ENCODE measurements at regions not wholly inside any gene's neighbourhood (a gene's known extent, or its start where the extent isn't known, plus 50 kb on each side); places are given as distances from the start of the nearest gene placed in this dataset.
"Not testable (repeated sequence)": the region's sequence is repeated elsewhere in the genome, so short reads cannot be mapped to it uniquely, and the experiment has no call there.

DNA sequence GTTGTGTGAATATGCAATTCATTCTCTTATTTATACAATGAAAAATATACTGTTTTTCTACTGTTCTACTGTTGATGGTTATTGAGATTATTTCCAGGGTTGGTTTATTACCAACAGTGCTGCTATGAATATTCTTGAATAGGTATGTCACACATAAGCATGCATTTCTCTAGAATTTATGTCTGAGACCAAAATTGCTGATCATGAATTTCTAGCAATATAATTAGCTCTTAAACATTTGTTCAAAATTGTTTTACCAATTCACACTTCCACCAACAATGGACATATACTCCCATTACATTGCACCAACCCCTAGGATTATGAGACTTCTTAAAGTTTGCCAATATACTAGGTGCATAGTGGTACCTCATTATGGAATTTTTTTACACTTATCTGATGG, 164.1 kb upstream of the KCNQ5 start:
- Mint-ChIP-seq H3K27ac (no peak overlapping the region), H3K4me3 (no peak overlapping the region), H3K27me3 (peaks cover 13% of the 10 kb centered on the region), H3K9me3 (no peaks in the 10 kb centered on the region), H3K36me3 (ENCODE audit: low read depth) (no peaks in the 10 kb centered on the region), H3K4me1 (no peaks in the 10 kb centered on the region)
- no peak for ATAC-seq
- DNase-seq, result no peak

DNA sequence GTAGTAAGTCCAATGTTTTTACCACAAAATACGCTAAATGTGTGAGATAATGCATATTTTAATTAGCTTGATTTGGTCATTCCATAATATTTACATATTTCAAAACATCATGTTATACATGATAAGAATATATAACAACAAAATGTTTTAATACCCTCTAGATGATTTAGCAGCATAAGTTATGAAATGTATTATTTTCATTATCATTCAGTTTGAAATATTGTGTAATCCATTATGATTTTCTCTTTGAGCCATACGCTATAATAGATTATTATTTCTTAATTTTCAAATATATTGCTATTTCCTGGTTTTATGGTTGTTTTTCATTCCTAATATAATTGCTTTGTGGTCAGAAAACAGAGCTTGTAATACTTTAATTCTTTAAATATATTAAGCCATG, 163.3 kb upstream of the KCNQ5 start:
- Mint-ChIP-seq H3K9me3 (no peaks in the 10 kb centered on the region), H3K36me3 (ENCODE audit: low read depth) (no peaks in the 10 kb centered on the region), H3K4me3 (no peak overlapping the region), H3K4me1 (no peaks in the 10 kb centered on the region), H3K27ac (no peak overlapping the region), H3K27me3 (peaks cover 17% of the 10 kb centered on the region)
- no peak for ATAC-seq
- no peak for DNase-seq

DNA sequence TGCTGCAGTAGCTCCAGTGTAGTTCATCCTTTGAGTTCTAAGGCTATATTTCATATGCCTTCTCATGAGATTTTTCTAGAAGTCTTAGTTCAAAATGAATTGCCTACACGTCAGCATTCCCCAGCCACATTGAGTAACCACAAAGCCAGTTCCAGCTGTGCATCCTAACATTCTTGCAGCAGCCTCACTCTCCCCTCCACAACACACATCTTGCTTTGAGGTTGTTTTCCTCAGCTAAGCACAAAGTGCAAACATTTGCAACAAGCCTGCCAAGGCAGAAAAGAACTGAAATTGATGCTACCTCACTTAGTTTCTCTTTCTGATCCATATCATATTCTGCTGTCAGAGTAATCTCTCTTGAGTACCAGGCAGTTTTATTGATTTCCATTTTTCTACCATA, 160.7 kb upstream of the KCNQ5 start:
- ATAC-seq (no peak), DNase-seq (no peak)
- H3K4me1 Mint-ChIP-seq, result no peaks in the 10 kb centered on the region
- H3K9me3 Mint-ChIP-seq, result no peaks in the 10 kb centered on the region
- no peak overlapping the region for H3K4me3 Mint-ChIP-seq
- H3K27me3 Mint-ChIP-seq, result peaks cover 23% of the 10 kb centered on the region
- H3K27ac Mint-ChIP-seq, result no peak overlapping the region
- no peaks in the 10 kb centered on the region for H3K36me3 Mint-ChIP-seq (ENCODE audit: low read depth)

DNA sequence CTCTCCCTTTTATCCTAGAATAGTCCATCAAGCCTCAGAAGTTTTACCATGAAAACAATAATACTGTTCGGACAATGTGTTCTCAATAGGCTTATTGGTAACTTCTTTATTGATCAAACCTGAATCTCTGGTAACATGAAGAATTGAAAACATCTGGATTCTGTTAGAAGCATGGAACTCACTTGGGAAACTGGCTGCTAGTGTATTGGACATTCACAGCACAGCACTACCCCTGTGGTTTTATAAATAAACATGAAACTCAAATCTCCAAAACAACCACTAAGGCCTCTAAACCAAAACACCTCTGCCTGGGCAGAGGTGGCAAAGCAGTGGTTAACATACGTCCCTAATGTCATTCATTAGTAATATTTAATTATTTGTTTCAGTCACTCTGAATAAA, 157.6 kb upstream of the KCNQ5 start:
- no peak for ATAC-seq
- Mint-ChIP-seq H3K9me3 (no peaks in the 10 kb centered on the region), H3K27ac (no peak overlapping the region), H3K4me1 (no peaks in the 10 kb centered on the region), H3K36me3 (ENCODE audit: low read depth) (no peaks in the 10 kb centered on the region), H3K27me3 (peaks cover 20% of the 10 kb centered on the region), H3K4me3 (no peak overlapping the region)
- no peak for DNase-seq

DNA sequence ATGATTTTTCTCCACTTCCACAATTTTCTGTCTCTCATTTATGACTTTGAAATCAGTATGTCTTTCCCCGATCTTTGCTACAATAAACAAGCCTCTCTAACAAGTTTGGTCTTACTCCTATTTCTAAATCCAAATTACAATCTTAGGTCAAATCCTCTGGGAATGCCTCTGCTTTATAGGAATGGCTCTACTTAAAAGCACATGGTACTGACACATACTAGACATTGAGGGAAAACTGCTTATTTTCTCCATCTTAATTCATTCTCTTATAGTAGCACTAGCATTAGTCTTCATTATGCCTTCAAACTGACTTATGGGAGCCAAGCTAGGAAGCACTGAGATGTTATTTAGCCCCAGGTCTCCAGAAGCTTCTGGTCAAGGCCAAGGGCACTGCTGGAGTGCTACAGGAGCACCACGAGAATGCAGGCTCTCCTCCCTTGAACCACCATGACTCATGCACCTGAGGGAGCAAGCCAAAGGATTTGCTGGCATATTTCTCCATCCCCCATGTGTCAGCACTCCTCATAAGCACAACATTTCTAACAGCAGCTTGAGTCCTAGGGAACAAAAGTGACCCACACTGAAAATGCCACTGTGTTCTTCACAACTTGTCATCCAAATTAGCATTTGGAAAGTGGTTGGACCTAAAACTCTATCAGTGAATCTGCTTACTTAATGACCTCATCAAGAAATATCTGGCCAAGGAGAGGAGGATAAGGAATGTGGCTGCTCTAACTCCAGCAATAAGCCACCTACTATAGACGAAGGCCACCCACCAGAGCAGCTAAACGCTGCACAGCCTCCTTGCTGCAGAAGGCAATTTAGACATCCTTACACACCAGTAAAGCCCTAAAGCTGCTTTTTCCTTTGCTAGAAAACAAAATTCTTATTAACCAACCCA, 156.8 kb upstream of the KCNQ5 start:
- ATAC-seq (no peak), DNase-seq (no peak)
- Mint-ChIP-seq H3K9me3 (no peaks in the 10 kb centered on the region), H3K4me1 (no peaks in the 10 kb centered on the region), H3K36me3 (ENCODE audit: low read depth) (no peaks in the 10 kb centered on the region), H3K4me3 (no peak overlapping the region), H3K27ac (no peak overlapping the region), H3K27me3 (peaks cover 19% of the 10 kb centered on the region)

DNA sequence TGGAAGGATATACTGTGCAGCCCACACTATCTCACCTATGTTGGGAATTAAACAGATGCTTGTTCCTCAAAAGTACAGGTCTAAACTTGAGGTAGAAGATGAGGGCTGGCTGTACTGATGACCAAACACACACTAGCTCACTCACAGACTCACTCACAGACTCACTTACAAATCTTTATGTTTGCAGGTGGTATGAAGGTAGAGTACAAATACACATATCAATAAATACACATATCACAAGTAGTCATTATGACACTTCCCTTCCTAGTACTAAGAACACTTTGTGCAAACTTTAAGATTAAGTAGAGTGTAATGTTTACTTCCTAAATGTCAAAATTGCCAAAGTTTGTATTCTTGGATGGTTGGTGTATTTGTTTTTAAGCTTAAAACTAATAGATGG, 155.4 kb upstream of the KCNQ5 start:
- no peaks in the 10 kb centered on the region for H3K4me1 Mint-ChIP-seq
- no peak overlapping the region for H3K4me3 Mint-ChIP-seq
- no peaks in the 10 kb centered on the region for H3K36me3 Mint-ChIP-seq (ENCODE audit: low read depth)
- H3K27ac Mint-ChIP-seq, result no peak overlapping the region
- ATAC-seq (no peak), DNase-seq (no peak)
- H3K27me3 Mint-ChIP-seq, result peaks cover 19% of the 10 kb centered on the region
- H3K9me3 Mint-ChIP-seq, result no peaks in the 10 kb centered on the region

DNA sequence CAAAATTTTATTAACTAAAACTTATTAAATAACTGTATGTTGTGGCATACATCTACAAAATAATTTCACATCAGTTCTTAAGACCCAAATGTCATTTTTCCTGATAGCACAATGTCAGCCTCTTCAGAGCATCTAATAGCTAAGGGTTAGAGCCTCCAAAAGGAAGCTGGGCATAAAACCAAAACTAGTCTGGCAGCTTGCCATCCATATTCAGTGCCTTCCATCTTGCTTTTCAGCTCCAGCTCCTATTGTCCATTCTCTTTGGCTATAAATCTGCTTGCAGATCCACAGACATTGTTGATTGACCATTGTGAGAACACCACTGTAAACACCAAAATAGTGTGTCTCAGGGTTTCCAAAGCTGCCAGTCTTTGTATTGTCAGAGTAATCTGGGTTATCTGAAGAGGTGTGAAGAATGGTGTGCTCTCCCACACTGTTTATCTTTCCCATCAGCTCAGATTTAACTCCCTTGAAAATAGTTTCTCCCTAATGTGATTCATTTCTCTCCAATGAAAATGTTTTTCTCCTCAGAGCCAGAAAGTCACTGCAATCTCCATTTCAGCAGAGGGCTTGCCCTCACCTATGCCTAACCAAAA, 154.8 kb upstream of the KCNQ5 start:
- Mint-ChIP-seq H3K4me1 (no peaks in the 10 kb centered on the region), H3K4me3 (no peak overlapping the region), H3K36me3 (ENCODE audit: low read depth) (no peaks in the 10 kb centered on the region), H3K27me3 (peaks cover 14% of the 10 kb centered on the region), H3K27ac (no peak overlapping the region), H3K9me3 (no peaks in the 10 kb centered on the region)
- DNase-seq (no peak), ATAC-seq (no peak)

DNA sequence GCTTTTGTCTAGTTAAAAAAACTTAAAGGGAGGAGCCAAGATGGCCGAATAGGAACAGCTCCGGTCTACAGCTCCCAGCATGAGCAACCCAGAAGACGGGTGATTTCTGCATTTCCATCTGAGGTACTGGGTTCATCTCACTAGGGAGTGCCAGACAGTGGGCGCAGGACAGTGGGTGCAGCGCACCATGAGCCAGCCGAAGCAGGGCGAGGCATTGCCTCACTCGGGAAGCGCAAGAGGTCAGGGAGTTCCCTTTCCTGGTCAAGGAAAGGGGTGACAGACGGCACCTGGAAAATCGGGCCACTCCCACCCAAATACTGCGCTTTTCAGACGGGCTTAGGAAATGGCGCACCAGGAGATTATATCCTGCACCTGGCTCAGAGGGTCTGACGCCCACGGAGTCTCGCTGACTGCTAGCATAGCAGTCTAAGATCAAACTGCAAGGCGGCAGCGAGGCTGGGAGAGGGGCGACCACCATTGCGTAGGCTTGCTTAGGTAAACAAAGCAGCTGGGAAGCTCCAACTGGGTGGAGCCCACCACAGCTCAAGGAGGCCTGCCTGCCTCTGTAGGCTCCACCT, 152.4 kb upstream of the KCNQ5 start:
- ATAC-seq, result not testable (repeated sequence)

DNA sequence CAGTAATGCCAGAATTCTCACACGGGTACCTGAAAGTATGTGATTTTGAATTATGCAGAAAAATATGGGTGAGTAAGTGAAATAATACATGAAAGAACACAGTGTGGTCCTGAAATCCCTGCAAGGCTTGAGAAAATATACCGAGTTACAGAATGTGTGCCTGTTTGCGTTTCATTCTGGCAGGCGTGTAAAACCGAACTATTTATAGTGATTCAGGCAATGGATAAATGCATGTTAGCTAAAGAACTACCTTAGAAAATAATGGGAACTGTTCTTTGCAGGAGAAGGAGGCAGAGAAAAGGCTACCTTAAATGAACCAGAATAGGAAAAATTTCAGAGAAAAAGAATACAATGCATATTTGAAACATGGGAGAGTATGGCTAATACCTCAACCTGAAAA, 145.8 kb upstream of the KCNQ5 start:
- DNase-seq, result no peak
- Mint-ChIP-seq H3K4me1 (no peaks in the 10 kb centered on the region), H3K9me3 (no peaks in the 10 kb centered on the region), H3K27ac (no peak overlapping the region), H3K27me3 (peaks cover 5% of the 10 kb centered on the region), H3K4me3 (no peak overlapping the region), H3K36me3 (ENCODE audit: low read depth) (no peaks in the 10 kb centered on the region)
- ATAC-seq, result no peak

More for the DNA sequence above, 152.4 kb upstream of the KCNQ5 start:
- not testable (repeated sequence) for H3K4me3 Mint-ChIP-seq; H3K4me1 Mint-ChIP-seq; H3K27me3 Mint-ChIP-seq; DNase-seq; H3K9me3 Mint-ChIP-seq; H3K27ac Mint-ChIP-seq; H3K36me3 Mint-ChIP-seq (ENCODE audit: low read depth)

DNA sequence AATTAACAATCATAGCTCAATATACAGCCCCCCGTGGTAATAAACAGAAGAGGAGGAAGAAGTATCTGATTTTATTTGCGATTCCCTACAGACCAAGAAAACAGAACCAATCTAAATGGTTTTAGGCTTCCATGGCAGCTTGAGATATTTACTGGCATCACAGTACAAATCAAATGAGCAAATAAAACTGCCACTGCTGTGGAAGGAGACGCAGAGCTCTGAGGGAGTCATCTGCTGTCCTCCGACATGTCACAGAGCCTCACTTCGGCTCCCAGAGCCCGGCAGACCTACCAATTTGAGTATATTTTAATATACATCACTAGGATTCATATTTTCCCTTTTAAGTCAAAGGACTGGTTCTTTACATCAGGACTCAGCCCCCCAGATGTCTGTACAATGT, 145.2 kb upstream of the KCNQ5 start:
- DNase-seq (no peak), ATAC-seq (no peak)
- H3K36me3 Mint-ChIP-seq (ENCODE audit: low read depth), result no peaks in the 10 kb centered on the region
- peaks cover 2% of the 10 kb centered on the region for H3K27me3 Mint-ChIP-seq
- no peak overlapping the region for H3K4me3 Mint-ChIP-seq
- H3K27ac Mint-ChIP-seq, result no peak overlapping the region
- H3K4me1 Mint-ChIP-seq, result no peaks in the 10 kb centered on the region
- no peaks in the 10 kb centered on the region for H3K9me3 Mint-ChIP-seq

DNA sequence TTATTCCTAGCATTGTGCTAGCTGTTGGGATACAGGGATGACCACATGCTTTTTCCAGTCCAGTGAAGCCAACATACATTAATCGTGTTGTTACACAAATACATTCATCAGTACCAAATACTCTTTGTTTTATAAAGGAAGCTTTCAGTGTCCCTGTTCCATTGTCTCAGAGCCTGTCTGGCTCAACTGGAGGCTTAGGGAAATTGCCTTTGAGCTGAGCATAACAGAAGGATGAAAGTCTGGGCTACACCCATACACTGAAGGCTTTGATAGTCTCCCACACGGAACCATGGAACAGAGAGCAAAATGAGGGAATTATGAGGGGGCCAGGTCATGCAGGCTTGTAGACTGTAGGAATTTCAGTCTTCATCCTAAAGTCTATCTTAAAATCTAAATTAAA, 126.4 kb upstream of the KCNQ5 start:
- no peak overlapping the region for H3K27ac Mint-ChIP-seq
- no peak overlapping the region for H3K4me3 Mint-ChIP-seq
- ATAC-seq, result no peak
- no peaks in the 10 kb centered on the region for H3K36me3 Mint-ChIP-seq (ENCODE audit: low read depth)
- DNase-seq, result no peak
- H3K4me1 Mint-ChIP-seq, result no peaks in the 10 kb centered on the region
- H3K9me3 Mint-ChIP-seq, result no peaks in the 10 kb centered on the region
- H3K27me3 Mint-ChIP-seq, result peaks cover 5% of the 10 kb centered on the region

DNA sequence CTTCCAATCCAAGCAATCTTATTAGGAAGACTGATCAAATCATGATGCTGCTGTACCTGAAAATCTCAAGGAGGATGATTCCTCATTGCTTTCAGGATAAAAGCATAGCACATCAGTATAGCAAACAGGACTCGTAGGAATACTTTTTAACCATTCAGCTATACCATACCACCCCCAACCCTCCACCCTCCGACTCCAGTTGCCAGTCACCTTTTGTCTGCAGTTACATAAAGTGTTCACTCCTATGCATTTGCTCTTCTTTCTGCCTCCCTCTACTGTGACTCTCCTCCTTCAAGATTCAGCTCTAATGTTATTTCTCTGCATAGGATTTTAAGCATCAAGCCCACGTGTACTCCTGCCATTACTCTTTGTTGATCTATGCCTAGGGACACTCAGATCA, 124.7 kb upstream of the KCNQ5 start:
- DNase-seq (no peak), ATAC-seq (no peak)
- H3K36me3 Mint-ChIP-seq (ENCODE audit: low read depth), result no peaks in the 10 kb centered on the region
- no peak overlapping the region for H3K4me3 Mint-ChIP-seq
- H3K27me3 Mint-ChIP-seq, result peaks cover 5% of the 10 kb centered on the region
- H3K9me3 Mint-ChIP-seq, result no peaks in the 10 kb centered on the region
- H3K27ac Mint-ChIP-seq, result no peak overlapping the region
- no peaks in the 10 kb centered on the region for H3K4me1 Mint-ChIP-seq

DNA sequence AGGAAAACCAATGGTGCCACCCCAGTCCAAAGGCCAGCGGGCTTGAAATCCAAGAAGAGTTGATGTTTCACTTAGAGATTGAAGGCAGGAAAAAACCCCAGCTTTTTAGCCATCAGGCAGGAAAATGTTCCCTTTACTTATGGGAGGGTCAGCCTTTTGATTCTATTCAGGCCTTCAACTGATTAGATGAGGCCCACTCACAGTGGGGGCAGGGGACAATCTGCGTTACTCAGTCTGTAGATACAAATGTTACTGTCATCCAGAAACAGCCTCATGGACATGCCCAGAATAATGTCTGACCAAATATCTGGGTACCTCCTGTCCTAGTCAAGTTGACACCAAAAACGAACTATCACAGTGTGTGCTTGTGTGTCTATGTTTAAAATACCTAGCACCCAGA, 121.2 kb upstream of the KCNQ5 start:
- DNase-seq (no peak), ATAC-seq (no peak)
- Mint-ChIP-seq H3K27ac (no peak overlapping the region), H3K9me3 (no peaks in the 10 kb centered on the region), H3K4me1 (no peaks in the 10 kb centered on the region), H3K27me3 (peaks cover 5% of the 10 kb centered on the region), H3K4me3 (no peak overlapping the region), H3K36me3 (ENCODE audit: low read depth) (no peaks in the 10 kb centered on the region)

DNA sequence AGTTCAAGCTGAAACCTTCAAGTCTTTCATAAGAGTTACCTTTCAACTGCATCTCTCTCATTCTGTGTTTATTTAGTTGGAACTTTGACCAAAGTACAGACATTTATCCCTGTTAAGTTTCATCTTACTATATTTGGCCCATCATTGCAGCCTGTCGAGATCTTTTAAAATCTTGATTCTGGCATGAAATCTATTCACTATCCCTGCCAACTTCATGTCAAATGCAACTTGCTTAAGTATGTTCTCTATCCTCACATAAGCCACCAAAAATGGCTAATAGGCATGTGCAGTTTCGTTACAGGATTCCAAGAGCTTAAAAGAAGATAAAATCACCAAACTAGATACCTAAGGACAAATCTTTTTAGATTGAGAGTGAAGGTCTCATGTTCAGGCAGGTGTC, 117.5 kb upstream of the KCNQ5 start:
- Mint-ChIP-seq H3K9me3 (no peaks in the 10 kb centered on the region), H3K36me3 (ENCODE audit: low read depth) (no peaks in the 10 kb centered on the region), H3K4me1 (no peaks in the 10 kb centered on the region), H3K27ac (no peak overlapping the region), H3K4me3 (no peak overlapping the region), H3K27me3 (peaks cover 9% of the 10 kb centered on the region)
- DNase-seq, result no peak
- no peak for ATAC-seq

DNA sequence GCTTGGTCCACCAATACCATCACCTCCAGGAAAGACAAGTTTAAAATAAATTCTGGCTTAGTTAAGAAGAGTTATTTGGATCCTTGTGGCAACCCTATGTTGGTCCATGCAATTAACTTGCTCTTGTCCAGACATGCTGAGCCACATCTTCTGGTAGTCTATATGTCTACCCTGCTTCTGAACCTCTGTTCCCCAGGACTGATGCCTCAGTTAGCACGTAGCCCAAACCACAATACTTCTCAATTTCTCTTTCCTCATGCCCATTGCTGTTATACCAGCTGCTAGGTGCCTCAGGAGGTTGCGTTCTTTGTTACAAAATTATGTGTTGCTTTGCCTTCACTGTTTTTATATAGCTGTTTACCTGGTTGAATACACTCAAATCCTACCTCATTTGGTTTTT, 116.4 kb upstream of the KCNQ5 start:
- Mint-ChIP-seq H3K4me1 (no peaks in the 10 kb centered on the region), H3K36me3 (ENCODE audit: low read depth) (no peaks in the 10 kb centered on the region)
- no peak for DNase-seq

More for the DNA sequence above, 116.4 kb upstream of the KCNQ5 start:
- Mint-ChIP-seq H3K27me3 (peaks cover 7% of the 10 kb centered on the region), H3K27ac (no peak overlapping the region), H3K9me3 (no peaks in the 10 kb centered on the region), H3K4me3 (no peak overlapping the region)
- ATAC-seq, result no peak

All from activated naive CD8-positive, alpha-beta T cell treated with anti-CD3 and anti-CD28 coated beads, Interleukin-2, amount 50 U/mL, for 24 hours (primary cell).